SIG-M5 treated with dmso at 0.1 percent for 504 hours (cell line): ENCODE measurements at regions not wholly inside any gene's neighbourhood (a gene's known extent, or its start where the extent isn't known, plus 50 kb on each side); places are given as distances from the start of the nearest gene placed in this dataset.

Experiments used
- DNase-seq: peaks from one replicate; lab custom pipeline; 2025; ENCODE audit not compliant: unreplicated experiment; lab: John Stamatoyannopoulos, UW

- no peak for DNase-seq
These were observed 600.6 kb downstream of the BUD13 start for GRCh38 chr11:116172156-116172555.

GRCh38 chr11:116171271-116172140 is 601.3 kb downstream of the BUD13 start:
- no peak for DNase-seq

- DNase-seq: no peak
These were observed 602.2 kb downstream of the BUD13 start for GRCh38 chr11:116170526-116171120.

- no peak for DNase-seq
These were observed 603.0 kb downstream of the BUD13 start for GRCh38 chr11:116169776-116170175.

- no peak for DNase-seq
These were observed 604.4 kb downstream of the BUD13 start for GRCh38 chr11:116168459-116168787.

- DNase-seq: no peak
These were observed 604.9 kb downstream of the BUD13 start for GRCh38 chr11:116167706-116168458.

GRCh38 chr11:116166573-116167465 is 606.0 kb downstream of the BUD13 start:
- no peak for DNase-seq

- DNase-seq: no peak
These were observed 607.9 kb downstream of the BUD13 start for GRCh38 chr11:116164843-116165242.

GRCh38 chr11:116162886-116163230 is 609.9 kb downstream of the BUD13 start:
- no peak for DNase-seq

GRCh38 chr11:116162086-116162885 is 610.5 kb downstream of the BUD13 start:
- DNase-seq: no peak

- DNase-seq: no peak
These were observed 624.1 kb downstream of the BUD13 start for GRCh38 chr11:116148645-116149044.

GRCh38 chr11:116148056-116148455 is 624.7 kb downstream of the BUD13 start:
- no peak for DNase-seq

- DNase-seq: no peak
These were observed 627.5 kb downstream of the BUD13 start for GRCh38 chr11:116145187-116145865.

- no peak for DNase-seq
These were observed 628.3 kb downstream of the BUD13 start for GRCh38 chr11:116144387-116144958.

GRCh38 chr11:116138280-116138679 is 634.1 kb upstream of the CADM1 start:
- DNase-seq: no peak

- DNase-seq: no peak
These were observed 633.5 kb upstream of the CADM1 start for GRCh38 chr11:116137753-116138152.

- no peak for DNase-seq
These were observed 632.9 kb upstream of the CADM1 start for GRCh38 chr11:116136987-116137674.

GRCh38 chr11:116135891-116136290 is 631.7 kb upstream of the CADM1 start:
- no peak for DNase-seq

- no peak for DNase-seq
These were observed 630.2 kb upstream of the CADM1 start for GRCh38 chr11:116134450-116134849.
